ENCODE measurements at regions not wholly inside any gene's neighbourhood (a gene's known extent, or its start where the extent isn't known, plus 50 kb on each side); places are given as distances from the start of the nearest gene placed in this dataset.
"Not testable (repeated sequence)": the region's sequence is repeated elsewhere in the genome, so short reads cannot be mapped to it uniquely, and the experiment has no call there.

- in situ Hi-C loops (cut with MboI; ENCODE audit: low sequenced_read_pairs): no loop called here
Observed at GRCh38 chr11:19628018-19628417, 84.6 kb upstream of the NAV2 start.

GRCh38 chr11:19627566-19627965, 85.1 kb upstream of the NAV2 start:
- in situ Hi-C loops (cut with MboI; ENCODE audit: low sequenced_read_pairs): no loop called here

GRCh38 chr11:19625438-19625837, 87.2 kb upstream of the NAV2 start:
- in situ Hi-C loops (cut with MboI; ENCODE audit: low sequenced_read_pairs): no loop called here

- in situ Hi-C loops (cut with MboI; ENCODE audit: low sequenced_read_pairs): no loop called here
Observed at GRCh38 chr11:19617696-19618523, 94.7 kb upstream of the NAV2 start.

- in situ Hi-C loops (cut with MboI; ENCODE audit: low sequenced_read_pairs): no loop called here
Observed at GRCh38 chr11:19615341-19616183, 97.1 kb upstream of the NAV2 start.

GRCh38 chr11:19614370-19614940, 98.2 kb upstream of the NAV2 start:
- in situ Hi-C loops (cut with MboI; ENCODE audit: low sequenced_read_pairs): no loop called here

GRCh38 chr11:19612025-19612424, 100.6 kb upstream of the NAV2 start:
- in situ Hi-C loops (cut with MboI; ENCODE audit: low sequenced_read_pairs): not testable (repeated sequence)

- in situ Hi-C loops (cut with MboI; ENCODE audit: low sequenced_read_pairs): no loop called here
Observed at GRCh38 chr11:19607656-19608360, 104.8 kb upstream of the NAV2 start.

GRCh38 chr11:19606856-19607655, 105.6 kb upstream of the NAV2 start:
- in situ Hi-C loops (cut with MboI; ENCODE audit: low sequenced_read_pairs): no loop called here

- in situ Hi-C loops (cut with MboI; ENCODE audit: low sequenced_read_pairs): no loop called here
Observed at GRCh38 chr11:19605520-19606371, 106.9 kb upstream of the NAV2 start.

- in situ Hi-C loops (cut with MboI; ENCODE audit: low sequenced_read_pairs): no loop called here
Observed at GRCh38 chr11:19604679-19605375, 107.8 kb upstream of the NAV2 start.

- in situ Hi-C loops (cut with MboI; ENCODE audit: low sequenced_read_pairs): no loop called here
Observed at GRCh38 chr11:19603771-19604170, 108.9 kb upstream of the NAV2 start.

GRCh38 chr11:19602891-19603290, 109.7 kb upstream of the NAV2 start:
- in situ Hi-C loops (cut with MboI; ENCODE audit: low sequenced_read_pairs): no loop called here

GRCh38 chr11:19602406-19602805, 110.2 kb upstream of the NAV2 start:
- in situ Hi-C loops (cut with MboI; ENCODE audit: low sequenced_read_pairs): no loop called here

- in situ Hi-C loops (cut with MboI; ENCODE audit: low sequenced_read_pairs): no loop called here
Observed at GRCh38 chr11:19601235-19601634, 111.4 kb upstream of the NAV2 start.

- in situ Hi-C loops (cut with MboI; ENCODE audit: low sequenced_read_pairs): no loop called here
Observed at GRCh38 chr11:19599681-19600080, 113.0 kb upstream of the NAV2 start.

GRCh38 chr11:19598876-19599486, 113.7 kb upstream of the NAV2 start:
- in situ Hi-C loops (cut with MboI; ENCODE audit: low sequenced_read_pairs): no loop called here

GRCh38 chr11:19598456-19598855, 114.2 kb upstream of the NAV2 start:
- in situ Hi-C loops (cut with MboI; ENCODE audit: low sequenced_read_pairs): no loop called here

All from HL-60/S4 treated with retinoic acid at 250 ng/mL for 4 days and 3 days (cell line).